Kasumi-1 (cell line): ENCODE measurements at regions not wholly inside any gene's neighbourhood (a gene's known extent, or its start where the extent isn't known, plus 50 kb on each side); places are given as distances from the start of the nearest gene placed in this dataset.

Source experiments
- DNase-seq, 2 experiments: peaks; one replicate each; lab custom pipeline; 2025; lab: John Stamatoyannopoulos, UW

GRCh38 chr4:116427666-116428065, 657.7 kb downstream of the TRAM1L1 start:
- DNase-seq: no peak

- DNase-seq: peak; percentile 21 to 25
Observed at GRCh38 chr4:116413222-116413621, 672.2 kb downstream of the TRAM1L1 start.

GRCh38 chr4:116401293-116401692, 684.1 kb downstream of the TRAM1L1 start:
- no peak for DNase-seq

GRCh38 chr4:116400480-116400879, 684.9 kb downstream of the TRAM1L1 start:
- DNase-seq: peak in 1 of 2 experiments; percentile 7

- no peak for DNase-seq
Observed at GRCh38 chr4:116397714-116398113, 687.7 kb downstream of the TRAM1L1 start.

GRCh38 chr4:116397291-116397690, 688.1 kb downstream of the TRAM1L1 start:
- no peak for DNase-seq

- DNase-seq: no peak
Observed at GRCh38 chr4:116395408-116395807, 690.0 kb downstream of the TRAM1L1 start.

- DNase-seq: no peak
Observed at GRCh38 chr4:116391020-116391419, 694.4 kb downstream of the TRAM1L1 start.

- DNase-seq: no peak
Observed at GRCh38 chr4:116389139-116389538, 696.2 kb downstream of the TRAM1L1 start.

- DNase-seq: no peak
Observed at GRCh38 chr4:116387937-116388474, 697.4 kb downstream of the TRAM1L1 start.

GRCh38 chr4:116386856-116387255, 698.5 kb downstream of the TRAM1L1 start:
- DNase-seq: no peak

- DNase-seq: no peak
Observed at GRCh38 chr4:116385583-116385982, 699.8 kb downstream of the TRAM1L1 start.

GRCh38 chr4:116374815-116375214, 710.6 kb downstream of the TRAM1L1 start:
- DNase-seq: no peak

GRCh38 chr4:116362583-116362982, 722.8 kb downstream of the TRAM1L1 start:
- DNase-seq: no peak

GRCh38 chr4:116361790-116362189, 723.6 kb downstream of the TRAM1L1 start:
- DNase-seq: no peak

GRCh38 chr4:116358633-116359222, 726.6 kb downstream of the TRAM1L1 start:
- DNase-seq: peak; percentile 31 to 35

- DNase-seq: peak in 1 of 2 experiments; percentile 3
Observed at GRCh38 chr4:116357758-116358157, 727.6 kb downstream of the TRAM1L1 start.

- DNase-seq: no peak
Observed at GRCh38 chr4:116346750-116347149, 738.6 kb downstream of the TRAM1L1 start.

GRCh38 chr4:116343809-116344208, 741.6 kb downstream of the TRAM1L1 start:
- DNase-seq: no peak

GRCh38 chr4:116342143-116342542, 743.2 kb downstream of the TRAM1L1 start:
- DNase-seq: no peak

- DNase-seq: peak in 1 of 2 experiments; percentile 19
Observed at GRCh38 chr4:116332508-116332907, 752.9 kb downstream of the TRAM1L1 start.

GRCh38 chr4:116328261-116328860, 757.0 kb downstream of the TRAM1L1 start:
- DNase-seq: peak; percentile 47 to 70

GRCh38 chr4:116323606-116324005, 761.8 kb downstream of the TRAM1L1 start:
- no peak for DNase-seq

- DNase-seq: no peak
Observed at GRCh38 chr4:116321471-116321870, 763.9 kb downstream of the TRAM1L1 start.
